WTC11 (cell line): ENCODE measurements at regions not wholly inside any gene's neighbourhood (a gene's known extent, or its start where the extent isn't known, plus 50 kb on each side); places are given as distances from the start of the nearest gene placed in this dataset.

ENCODE experiments used
- ATAC-seq: fragments of 200-7000 bp; cut with Tn5 transposase; 2 replicates; pipeline ENCODE4 v1.10.0; 2021; ENCODE audit warnings: mild to moderate bottlenecking, moderate library complexity
- CTCF ChIA-PET: fragments of 300-600 bp; sonication (Branson Sonifier 250); formaldehyde crosslinking; loops from one replicate; lab custom pipeline; 2021; ENCODE audit warnings: antibody characterized with exemption; lab: Charles Lee
- POLR2A ChIA-PET: fragments of 350-600 bp; sonication (Branson Sonifier 250); formaldehyde crosslinking; loops from one replicate; lab custom pipeline; 2021; ENCODE audit warnings: antibody characterized with exemption; lab: Charles Lee
- DNase-seq: peaks from one replicate; pipeline ENCODE4 v3.0.0; 2021; ENCODE audit warnings: low spot score
- H3K27ac Mint-ChIP-seq: 2 replicates; pipeline ENCODE4 v1.8.0; 2021; ENCODE audit warnings: mixed read lengths
- H3K27me3 Mint-ChIP-seq: 2 replicates; pipeline ENCODE4 v1.8.0; 2021; ENCODE audit warnings: low read depth, mild to moderate bottlenecking, moderate library complexity, mixed read lengths
- H3K36me3 Mint-ChIP-seq: 2 replicates; pipeline ENCODE4 v1.8.0; 2021; ENCODE audit warnings: mixed read lengths
- H3K4me1 Mint-ChIP-seq: 2 replicates; pipeline ENCODE4 v1.8.0; 2022; ENCODE audit warnings: mixed read lengths
- H3K4me3 Mint-ChIP-seq: 2 replicates; pipeline ENCODE4 v1.8.0; 2021; ENCODE audit warnings: mild to moderate bottlenecking, moderate library complexity, mixed read lengths
- H3K9me3 Mint-ChIP-seq: 2 replicates; pipeline ENCODE4 v1.8.0; 2021; ENCODE audit warnings: mixed read lengths
- AFF4 ChIP-seq: sonication (generic); formaldehyde crosslinking; IDR thresholded peaks from 2 replicates; pipeline ENCODE4 v1.8.1; 2023; ENCODE audit warnings: mild to moderate bottlenecking, missing genetic modification reagents, borderline replicate concordance
- CTCF ChIP-seq: fragments of 200-600 bp; IDR thresholded peaks from 2 replicates; pipeline ENCODE4 v1.8.0; 2022; ENCODE audit warnings: antibody characterized with exemption
- E2F1 ChIP-seq: sonication (generic); formaldehyde crosslinking; IDR thresholded peaks from 2 replicates; pipeline ENCODE4 v1.8.0; 2022; ENCODE audit warnings: mild to moderate bottlenecking, missing genetic modification reagents
- E2F5 ChIP-seq: sonication (generic); formaldehyde crosslinking; IDR thresholded peaks from 2 replicates; pipeline ENCODE4 v1.8.1; 2022; ENCODE audit warnings: mild to moderate bottlenecking, moderate library complexity, missing genetic modification reagents
- ELF4 ChIP-seq: sonication (generic); formaldehyde crosslinking; IDR thresholded peaks from 2 replicates; pipeline ENCODE4 v1.8.1; 2022; ENCODE audit warnings: low read depth, mild to moderate bottlenecking, moderate library complexity, missing genetic modification reagents
- FOXK1 ChIP-seq: sonication (generic); formaldehyde crosslinking; IDR thresholded peaks from 2 replicates; pipeline ENCODE4 v1.8.0; 2022; ENCODE audit warnings: mild to moderate bottlenecking, moderate library complexity, missing genetic modification reagents
- GABPB1 ChIP-seq: sonication (generic); formaldehyde crosslinking; IDR thresholded peaks from 2 replicates; pipeline ENCODE4 v1.8.1; 2023; ENCODE audit warnings: mild to moderate bottlenecking, missing genetic modification reagents
- KAT7 ChIP-seq: sonication (generic); formaldehyde crosslinking; IDR thresholded peaks from 2 replicates; pipeline ENCODE4 v1.8.1; 2023; ENCODE audit warnings: missing genetic modification reagents, mild to moderate bottlenecking, borderline replicate concordance
- PREB ChIP-seq: sonication (generic); formaldehyde crosslinking; IDR thresholded peaks from 2 replicates; pipeline ENCODE4 v1.8.1; 2022; ENCODE audit warnings: mild to moderate bottlenecking, missing genetic modification reagents, moderate library complexity, borderline replicate concordance
- ZBTB21 ChIP-seq: sonication (generic); formaldehyde crosslinking; IDR thresholded peaks from 2 replicates; pipeline ENCODE4 v1.8.1; 2023; ENCODE audit warnings: mild to moderate bottlenecking, missing genetic modification reagents, borderline replicate concordance
- ZBTB43 ChIP-seq: sonication (generic); formaldehyde crosslinking; IDR thresholded peaks from 2 replicates; pipeline ENCODE4 v1.8.1; 2023; ENCODE audit warnings: mild to moderate bottlenecking, missing genetic modification reagents
- ZMAT4 ChIP-seq: fragments of 250-450 bp; sonication (Bioruptor Pico); IDR thresholded peaks from 2 replicates; pipeline ENCODE4 v1.9.0; 2021; ENCODE audit warnings: mild to moderate bottlenecking
- ZNF121 ChIP-seq: sonication (generic); formaldehyde crosslinking; IDR thresholded peaks from 2 replicates; pipeline ENCODE4 v1.8.0; 2023; ENCODE audit warnings: missing genetic modification reagents
- ZNF138 ChIP-seq: sonication (generic); formaldehyde crosslinking; conservative IDR thresholded peaks from 2 replicates; pipeline ENCODE4 v1.8.1; 2022; ENCODE audit warnings: mild to moderate bottlenecking, moderate library complexity, missing genetic modification reagents
- ZNF263 ChIP-seq: sonication (generic); formaldehyde crosslinking; IDR thresholded peaks from 2 replicates; pipeline ENCODE4 v1.8.1; 2022; ENCODE audit warnings: low read depth, mild to moderate bottlenecking, moderate library complexity, missing genetic modification reagents
- ZNF281 ChIP-seq: sonication (generic); formaldehyde crosslinking; IDR thresholded peaks from 2 replicates; pipeline ENCODE4 v1.8.0; 2023; ENCODE audit warnings: mild to moderate bottlenecking, missing genetic modification reagents

GRCh38 chr3:26191556-26191955 is 401.7 kb downstream of the OXSM start (continued):
- TF ChIP-seq ZMAT4 (CRISPR knock-in tag) (no peak), E2F5 (CRISPR knock-in tag) (no peak), E2F1 (CRISPR knock-in tag) (no peak), AFF4 (CRISPR knock-in tag) (no peak)
- TF ChIP-seq, all 79 proteins: peak for 0

- H3K36me3 Mint-ChIP-seq = peaks cover 3% of the 10 kb centered on the region
- H3K9me3 Mint-ChIP-seq = peaks cover 35% of the 10 kb centered on the region
- no peak for DNase-seq
- H3K4me1 Mint-ChIP-seq = no peaks in the 10 kb centered on the region
- no peak overlapping the region for H3K27ac Mint-ChIP-seq
- no peaks in the 10 kb centered on the region for H3K27me3 Mint-ChIP-seq
- ChIA-PET CTCF (no interaction called here), POLR2A (no interaction called here)
- no peak for ATAC-seq
- no peak overlapping the region for H3K4me3 Mint-ChIP-seq
- TF ChIP-seq ELF4 (no peak), GABPB1 (no peak), ZNF121 (CRISPR knock-in tag) (no peak), AFF4 (CRISPR knock-in tag) (no peak), FOXK1 (no peak), ZBTB43 (no peak), ZNF263 (CRISPR knock-in tag) (no peak), ZBTB21 (no peak), ZNF281 (CRISPR knock-in tag) (no peak), ZNF138 (CRISPR knock-in tag) (no peak), KAT7 (CRISPR knock-in tag) (no peak), PREB (CRISPR knock-in tag) (no peak), CTCF (no peak)
These were observed 403.7 kb downstream of the OXSM start for GRCh38 chr3:26193558-26193957.
